ENCODE measurements at regions not wholly inside any gene's neighbourhood (a gene's known extent, or its start where the extent isn't known, plus 50 kb on each side); places are given as distances from the start of the nearest gene placed in this dataset.

GRCh38 chr2:78147466-78147865 lies 625.3 kb upstream of the LRRTM4 start:
- TF ChIP-seq NR2F2 (IDR thresholded peaks at IDR 0.05) (no peak), MAX (IDR thresholded peaks at IDR 0.05) (no peak), YY1 (IDR thresholded peaks at IDR 0.05) (no peak), FOXA1 (IDR thresholded peaks at IDR 0.05) (no peak), SP1 (IDR thresholded peaks at IDR 0.05) (no peak), HNF4A (conservative IDR thresholded peaks at IDR 0.05) (no peak), CTCF (IDR thresholded peaks at IDR 0.05; ENCODE audit: low read depth, low read length, missing input control) (no peak), GABPA (IDR thresholded peaks at IDR 0.05 in 1 of 2, conservative IDR thresholded peaks at IDR 0.05 in 1 of 2) (no peak), REST (IDR thresholded peaks at IDR 0.05) (no peak), RXRA (IDR thresholded peaks at IDR 0.05) (no peak), JUND (IDR thresholded peaks at IDR 0.05) (no peak), FOXA2 (IDR thresholded peaks at IDR 0.05) (no peak), RAD21 (IDR thresholded peaks at IDR 0.05) (no peak), EGR1 (IDR thresholded peaks at IDR 0.05; ENCODE audit: low read depth in 2 of 2) (no peak), HNF4G (IDR thresholded peaks at IDR 0.05) (no peak), TAF1 (conservative IDR thresholded peaks at IDR 0.05) (no peak), ATF3 (IDR thresholded peaks at IDR 0.05) (no peak), ZBTB33 (IDR thresholded peaks at IDR 0.05) (no peak)
- H3K27me3 ChIP-seq (ENCODE audit: control insufficient read depth in 4 of 4, insufficient read depth in 4 of 4, low read length in 3 of 4) = no peaks in the 10 kb centered on the region
- 86% methylated on average over 2 of the region's 2 CpGs for WGBS
- DNase-seq (ENCODE audit: low spot score) = no peak
- no peaks in the 10 kb centered on the region for H3K4me1 ChIP-seq (ENCODE audit: control insufficient read depth in 4 of 4, insufficient read depth in 4 of 4, low read length in 3 of 4)
- no peak overlapping the region for H3K4me3 ChIP-seq (ENCODE audit: low read depth in 1 of 3, low read length in 3 of 3)
- no peaks in the 10 kb centered on the region for H3K36me3 ChIP-seq (ENCODE audit: control insufficient read depth in 4 of 4, insufficient read depth in 3 of 4, low read depth in 1 of 4, low read length in 3 of 4)
- H3K9ac ChIP-seq (ENCODE audit: low read depth in 1 of 2, low read length in 2 of 2) = no peak overlapping the region
- H3K27ac ChIP-seq (ENCODE audit: low read depth in 1 of 2, low read length in 2 of 2) = no peak overlapping the region
- no peaks in the 10 kb centered on the region for H3K9me3 ChIP-seq (ENCODE audit: control insufficient read depth in 4 of 4, low read length in 3 of 4)
